ENCODE measurements at regions not wholly inside any gene's neighbourhood (a gene's known extent, or its start where the extent isn't known, plus 50 kb on each side); places are given as distances from the start of the nearest gene placed in this dataset.

GRCh38 chr4:82240410-82240809 lies 133.4 kb downstream of the HNRNPD start:
- TF ChIP-seq CTCF (IDR thresholded peaks at IDR 0.05) (no peak), POLR2A (IDR thresholded peaks at IDR 0.05; ENCODE audit: low read depth) (no peak)
